ENCODE measurements at regions not wholly inside any gene's neighbourhood (a gene's known extent, or its start where the extent isn't known, plus 50 kb on each side); places are given as distances from the start of the nearest gene placed in this dataset.

DNA sequence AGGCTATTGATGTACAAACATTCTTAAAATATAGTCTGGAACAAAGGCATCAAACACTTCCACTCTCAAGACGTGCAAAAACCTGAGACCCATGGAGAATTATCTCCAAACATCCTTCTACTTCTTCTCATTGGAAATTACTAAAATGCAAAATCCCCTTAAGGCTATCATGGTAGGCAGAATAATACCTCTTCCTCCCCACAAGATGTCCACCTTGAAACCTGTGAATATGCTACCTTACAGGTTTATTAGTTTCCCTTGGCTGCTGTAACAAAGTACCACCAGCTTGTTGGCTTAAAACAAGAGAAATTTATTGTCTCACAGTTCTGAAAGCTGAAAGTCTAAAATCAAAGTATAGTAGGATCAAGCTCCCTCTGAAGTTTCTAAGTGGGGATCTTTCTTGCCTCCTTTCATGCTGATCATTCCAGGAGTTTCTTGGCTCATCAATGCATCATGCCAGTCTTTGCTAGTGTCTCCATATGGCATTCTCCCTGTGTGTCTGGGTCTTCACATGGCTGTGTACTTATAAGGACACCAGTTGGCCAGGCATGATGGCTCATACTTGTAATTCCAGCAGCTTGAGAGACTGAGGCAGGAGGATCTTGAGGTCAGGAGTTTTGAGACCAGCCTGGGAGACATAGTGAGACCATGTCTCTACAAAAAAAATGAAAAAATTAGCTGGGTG is 163.7 kb upstream of the NCK2 start:
- TF ChIP-seq Cebpa-rat (IDR thresholded peaks at IDR 0.05), result no peak
- no peak overlapping the region for H3K4me3 ChIP-seq
- peaks cover 8 to 16% (median 12%) of the 10 kb centered on the region in 10 experiments for H3K4me1 ChIP-seq
- H3K27ac ChIP-seq, result no peak overlapping the region
- H3K36me3 ChIP-seq, result no peaks in the 10 kb centered on the region
- no peaks in the 10 kb centered on the region for H4K20me1 ChIP-seq
- H3K4me2 ChIP-seq, result no peak overlapping the region
- H3K27me3 ChIP-seq, result no peaks in the 10 kb centered on the region
- no peak overlapping the region for H3K9ac ChIP-seq
- H3K9me3 ChIP-seq (replicated peaks in 1 of 11), result 0 out of 22 replicates have a peak, but pooled peaks cover 0 to 5% (median 0%) of the 10 kb centered on the region in 11 experiments

DNA sequence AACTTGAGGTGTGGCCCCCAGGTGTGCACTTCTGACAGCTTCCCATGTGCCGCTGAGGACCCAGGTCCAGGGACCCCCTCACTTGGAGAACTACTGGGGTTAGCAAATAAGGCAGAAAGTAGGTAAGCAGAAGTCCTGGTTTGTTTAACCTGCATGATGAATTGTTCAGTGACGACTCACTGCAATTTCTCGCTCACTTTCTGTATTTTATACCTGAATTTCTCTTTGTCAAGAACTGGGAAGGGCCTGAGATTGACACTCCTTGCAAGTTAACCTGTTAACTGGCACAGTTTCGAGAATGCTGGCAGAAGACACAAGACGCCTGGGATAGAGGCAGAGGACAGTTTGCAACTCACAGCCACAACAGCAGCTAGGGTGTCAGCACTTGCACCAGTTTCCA is 164.5 kb upstream of the NCK2 start:
- TF ChIP-seq Cebpa-rat (IDR thresholded peaks at IDR 0.05), result no peak
- Histone ChIP-seq H3K27me3 (no peaks in the 10 kb centered on the region), H3K4me3 (no peak overlapping the region), H3K4me1 (peaks cover 8 to 16% (median 12%) of the 10 kb centered on the region in 10 experiments), H3K9me3 (replicated peaks in 1 of 11) (no peaks in the 10 kb centered on the region), H3K27ac (no peak overlapping the region), H3K36me3 (no peaks in the 10 kb centered on the region), H3K4me2 (no peak overlapping the region), H3K9ac (no peak overlapping the region), H4K20me1 (no peaks in the 10 kb centered on the region)

DNA sequence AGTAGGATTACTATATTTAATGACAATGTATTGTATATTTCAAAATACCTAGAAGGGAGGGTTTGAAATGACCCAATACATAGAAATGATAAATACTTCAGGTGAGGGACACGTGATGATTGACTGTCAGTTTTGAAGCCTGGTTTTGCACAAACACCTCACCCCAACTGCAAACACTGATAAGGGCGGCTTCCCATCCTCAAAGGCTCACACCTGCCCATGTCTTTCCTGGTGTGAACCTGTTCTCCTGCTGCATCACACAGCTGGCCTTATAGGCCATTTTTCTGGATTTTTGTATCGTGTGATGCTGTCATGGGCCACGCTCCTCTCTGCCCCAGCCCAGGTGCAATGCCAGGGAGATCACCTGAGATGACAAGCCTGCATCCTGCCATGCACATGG is 166.5 kb upstream of the NCK2 start:
- Histone ChIP-seq H3K36me3 (no peaks in the 10 kb centered on the region), H3K27ac (no peak overlapping the region), H3K4me2 (no peak overlapping the region), H3K9me3 (replicated peaks in 1 of 11) (no peaks in the 10 kb centered on the region), H3K27me3 (no peaks in the 10 kb centered on the region), H4K20me1 (no peaks in the 10 kb centered on the region), H3K9ac (no peak overlapping the region), H3K4me1 (peaks cover 0 to 6% (median 2%) of the 10 kb centered on the region in 10 experiments; a peak in 5 of 20 replicates), H3K4me3 (no peak overlapping the region)
- no peak for TF ChIP-seq Cebpa-rat (IDR thresholded peaks at IDR 0.05)

DNA sequence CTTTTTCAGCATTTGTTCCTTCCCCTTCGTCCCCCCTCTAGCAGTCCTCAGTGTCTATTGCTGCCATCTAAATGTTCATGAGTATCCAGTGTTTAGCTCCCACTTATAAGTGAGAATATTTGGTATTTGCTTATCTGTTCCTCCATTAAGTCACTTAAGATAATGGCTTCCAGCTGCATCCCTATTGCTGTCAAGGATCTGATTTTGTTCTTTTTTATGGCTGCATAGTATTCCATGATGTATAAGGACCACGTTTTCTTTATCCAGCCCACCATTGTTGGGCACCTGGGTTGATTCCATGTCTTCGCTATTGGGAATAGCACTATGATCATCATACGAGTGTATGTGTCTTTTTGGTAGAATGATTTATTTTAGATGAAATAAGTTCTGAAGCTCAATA is 166.9 kb upstream of the NCK2 start:
- Histone ChIP-seq H3K27ac (no peak overlapping the region), H4K20me1 (no peaks in the 10 kb centered on the region), H3K9ac (no peak overlapping the region), H3K4me3 (no peak overlapping the region), H3K27me3 (no peaks in the 10 kb centered on the region), H3K9me3 (replicated peaks in 1 of 11) (no peaks in the 10 kb centered on the region), H3K4me1 (peaks cover 0 to 6% (median 2%) of the 10 kb centered on the region in 10 experiments; a peak in 5 of 20 replicates), H3K36me3 (no peaks in the 10 kb centered on the region), H3K4me2 (no peak overlapping the region)
- TF ChIP-seq Cebpa-rat (IDR thresholded peaks at IDR 0.05), result no peak

DNA sequence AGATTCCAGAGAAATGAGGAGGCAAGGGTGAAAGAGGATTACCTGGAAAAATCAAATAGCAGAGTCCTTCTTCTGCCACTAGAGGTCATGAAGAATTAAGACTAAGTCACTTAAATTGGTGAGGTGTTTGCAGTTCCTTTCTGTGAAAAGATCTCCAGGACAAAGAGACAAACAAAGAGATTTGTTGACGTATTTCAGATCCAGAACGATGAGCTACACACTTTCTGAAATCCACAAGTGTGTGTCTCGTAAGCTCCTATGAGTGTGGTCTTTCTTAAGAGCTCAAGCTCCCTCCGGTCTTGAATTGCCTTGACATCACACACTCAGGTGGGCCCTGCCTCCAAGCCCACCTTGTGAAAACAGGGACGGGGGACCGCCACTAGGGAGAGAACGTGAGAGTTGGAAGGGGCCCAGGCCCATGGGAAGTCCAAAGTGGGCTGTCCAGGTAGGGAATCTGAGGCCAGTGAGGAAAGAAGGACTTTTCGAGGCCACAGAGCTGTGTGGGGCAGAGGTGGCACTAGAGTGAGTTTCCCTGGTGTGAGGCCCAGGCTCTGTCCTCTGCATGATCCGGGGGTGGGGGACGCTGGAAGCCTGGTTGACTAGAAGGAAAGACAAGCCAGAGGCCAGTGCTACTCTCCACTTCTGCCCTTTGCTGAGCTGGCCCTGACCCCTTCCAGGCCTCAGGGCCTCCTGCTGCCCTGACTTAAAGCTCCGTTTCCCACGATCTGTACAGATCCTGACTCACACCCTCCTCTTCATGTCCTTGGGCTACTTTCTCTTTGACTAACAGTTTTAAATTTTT is 168.1 kb upstream of the NCK2 start:
- H3K36me3 ChIP-seq, result no peaks in the 10 kb centered on the region
- peaks cover 0 to 9% (median 4%) of the 10 kb centered on the region in 10 experiments; a peak in 9 of 20 replicates for H3K4me1 ChIP-seq
- H3K4me2 ChIP-seq, result no peak overlapping the region; a peak in 1 of 22 replicates
- H3K27ac ChIP-seq, result peak overlapping the region in 9 of 11 experiments; percentile 3 to 57 (median 13); a peak in 8 of 22 replicates
- TF ChIP-seq Cebpa-rat (IDR thresholded peaks at IDR 0.05), result no peak
- H3K9ac ChIP-seq, result peak overlapping the region in 5 of 11 experiments; percentile 10 to 42 (median 23); a peak in 4 of 22 replicates
- H4K20me1 ChIP-seq, result no peaks in the 10 kb centered on the region
- H3K9me3 ChIP-seq (replicated peaks in 1 of 11), result no peaks in the 10 kb centered on the region
- H3K27me3 ChIP-seq, result no peaks in the 10 kb centered on the region
- H3K4me3 ChIP-seq, result no peak overlapping the region

DNA sequence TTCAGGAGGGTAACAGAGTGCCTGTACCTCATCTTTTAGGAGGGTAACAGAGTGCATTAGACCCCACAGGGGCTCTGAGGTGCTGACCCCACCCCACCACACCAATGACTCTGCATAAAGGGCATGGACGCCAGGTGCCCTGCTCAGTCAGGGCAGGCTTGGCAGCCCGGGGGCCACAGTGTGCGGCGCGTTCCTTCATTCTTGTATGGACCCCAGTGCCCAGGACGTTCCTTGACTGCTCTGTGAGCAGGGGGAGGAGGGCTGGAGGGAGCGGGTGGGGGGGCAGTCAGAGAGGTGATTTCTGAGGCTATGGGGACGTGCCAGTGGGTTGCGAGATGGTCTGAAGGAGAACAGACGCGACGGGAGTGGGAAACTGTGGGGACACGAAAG is 168.7 kb upstream of the NCK2 start:
- Histone ChIP-seq H4K20me1 (no peaks in the 10 kb centered on the region), H3K4me3 (no peak overlapping the region), H3K9me3 (replicated peaks in 1 of 11) (no peaks in the 10 kb centered on the region), H3K4me1 (peaks cover 0 to 15% (median 5%) of the 10 kb centered on the region in 10 experiments; a peak in 9 of 20 replicates), H3K36me3 (no peaks in the 10 kb centered on the region), H3K27ac (no peak overlapping the region), H3K4me2 (no peak overlapping the region), H3K27me3 (no peaks in the 10 kb centered on the region), H3K9ac (peak overlapping the region in 1 of 11 experiments; percentile 19; a peak in 1 of 22 replicates)
- no peak for TF ChIP-seq Cebpa-rat (IDR thresholded peaks at IDR 0.05)

DNA sequence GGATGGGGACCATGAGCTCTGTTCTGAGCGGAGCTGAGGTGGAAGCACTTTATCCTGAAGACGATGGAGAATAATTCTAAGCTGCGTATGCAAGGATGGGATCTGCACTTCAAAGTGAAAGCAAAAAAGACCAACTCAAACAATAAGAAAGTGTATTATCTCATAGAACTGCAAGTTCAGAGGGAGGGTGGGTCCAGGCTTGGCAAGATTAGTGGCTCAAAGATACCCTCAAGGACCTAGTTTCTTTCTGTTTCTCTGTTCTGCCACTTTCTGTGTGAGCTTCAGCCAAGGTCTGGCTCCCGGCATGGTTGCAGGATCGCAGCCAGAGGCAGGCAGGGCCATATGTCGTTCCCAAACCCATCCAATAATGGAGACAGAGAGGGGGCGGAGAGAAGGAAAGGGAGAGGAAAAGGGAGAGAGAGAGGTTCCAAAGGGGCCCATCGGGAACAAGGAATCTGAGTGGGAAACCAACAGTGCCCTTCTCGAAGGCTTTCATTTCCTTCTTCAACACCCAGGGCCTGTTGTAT is 169.2 kb upstream of the NCK2 start:
- Histone ChIP-seq H3K9me3 (replicated peaks in 1 of 11) (no peaks in the 10 kb centered on the region), H3K36me3 (no peaks in the 10 kb centered on the region), H3K9ac (peak overlapping the region in 1 of 11 experiments; percentile 19; a peak in 1 of 22 replicates), H3K4me2 (no peak overlapping the region), H3K27ac (no peak overlapping the region), H3K27me3 (no peaks in the 10 kb centered on the region), H3K4me1 (peaks cover 0 to 15% (median 5%) of the 10 kb centered on the region in 10 experiments; a peak in 9 of 20 replicates), H4K20me1 (no peaks in the 10 kb centered on the region), H3K4me3 (no peak overlapping the region)
- TF ChIP-seq Cebpa-rat (IDR thresholded peaks at IDR 0.05), result no peak

DNA sequence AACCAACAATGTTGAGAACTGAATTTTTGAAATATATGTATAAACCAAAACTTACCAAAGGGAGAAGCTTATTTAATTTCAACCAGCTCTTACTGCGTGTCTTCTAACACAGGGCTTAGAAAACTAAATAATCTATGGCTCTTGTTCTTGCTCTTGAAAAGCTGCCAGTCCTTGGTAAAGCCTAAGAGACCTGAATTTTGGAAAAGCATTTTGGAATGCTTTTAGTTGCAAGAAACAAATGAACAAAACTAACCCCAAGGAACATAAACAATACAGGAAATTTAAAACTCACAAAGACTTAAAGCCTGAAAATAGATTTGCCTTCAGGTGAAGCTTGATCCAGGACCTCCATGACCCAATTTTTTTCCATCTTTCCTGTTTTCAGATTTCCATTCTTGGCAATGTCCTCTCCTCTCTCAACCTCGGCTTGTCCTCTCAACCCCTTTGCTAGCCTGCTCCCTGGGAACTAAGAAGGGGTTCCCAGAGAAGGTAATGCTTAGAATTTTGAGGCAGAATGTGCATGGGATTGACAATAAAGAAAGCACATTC is 169.8 kb upstream of the NCK2 start:
- H3K27ac ChIP-seq, result no peak overlapping the region
- no peaks in the 10 kb centered on the region for H3K36me3 ChIP-seq
- no peak overlapping the region for H3K4me2 ChIP-seq
- no peak overlapping the region for H3K9ac ChIP-seq
- TF ChIP-seq Cebpa-rat (IDR thresholded peaks at IDR 0.05), result no peak
- H3K4me1 ChIP-seq, result peaks cover 0 to 15% (median 5%) of the 10 kb centered on the region in 10 experiments; a peak in 9 of 20 replicates
- H3K4me3 ChIP-seq, result no peak overlapping the region
- no peaks in the 10 kb centered on the region for H4K20me1 ChIP-seq
- H3K27me3 ChIP-seq, result no peaks in the 10 kb centered on the region
- no peaks in the 10 kb centered on the region for H3K9me3 ChIP-seq (replicated peaks in 1 of 11)

Data from BLaER1 treated with 17β-estradiol and CSF1 and Interleukin-3, amounts not matched to agents 10 nM and 100 nM (cell line).